Chondrocyte (in vitro differentiated cells): ENCODE measurements at regions not wholly inside any gene's neighbourhood (a gene's known extent, or its start where the extent isn't known, plus 50 kb on each side); places are given as distances from the start of the nearest gene placed in this dataset.
"Not testable (repeated sequence)": the region's sequence is repeated elsewhere in the genome, so short reads cannot be mapped to it uniquely, and the experiment has no call there.

Source experiments
- DNase-seq: peaks from one replicate; pipeline ENCODE4 v3.0.0; 2021; ENCODE audit warnings: mixed read lengths, low spot score
- H3K27ac Mint-ChIP-seq: one replicate; pipeline ENCODE4 v1.8.0; 2021; ENCODE audit warnings: mild to moderate bottlenecking, moderate library complexity, mixed read lengths; ENCODE audit not compliant: unreplicated experiment
- H3K27me3 Mint-ChIP-seq: 2 replicates; pipeline ENCODE4 v1.8.0; 2021; ENCODE audit warnings: low read depth, mixed read lengths
- H3K36me3 Mint-ChIP-seq: 2 replicates; pipeline ENCODE4 v1.8.0; 2021; ENCODE audit warnings: low read depth, mixed read lengths
- H3K4me1 Mint-ChIP-seq: 2 replicates; pipeline ENCODE4 v1.8.0; 2021; ENCODE audit warnings: low read depth, mild to moderate bottlenecking, mixed read lengths
- H3K4me3 Mint-ChIP-seq: one replicate; pipeline ENCODE4 v1.8.0; 2021; ENCODE audit warnings: mild to moderate bottlenecking, moderate library complexity, mixed read lengths; ENCODE audit not compliant: unreplicated experiment
- H3K9me3 Mint-ChIP-seq: 2 replicates; pipeline ENCODE4 v1.8.0; 2021; ENCODE audit warnings: low read depth, mixed read lengths
- TF ChIP-seq, protein P1 (sequence below): fragments of 200-600 bp; sonication (generic); IDR thresholded peaks from 2 replicates; pipeline ENCODE4 v1.5.0; 2021; ENCODE audit warnings: antibody characterized with exemption, mild to moderate bottlenecking, moderate library complexity

DNA sequence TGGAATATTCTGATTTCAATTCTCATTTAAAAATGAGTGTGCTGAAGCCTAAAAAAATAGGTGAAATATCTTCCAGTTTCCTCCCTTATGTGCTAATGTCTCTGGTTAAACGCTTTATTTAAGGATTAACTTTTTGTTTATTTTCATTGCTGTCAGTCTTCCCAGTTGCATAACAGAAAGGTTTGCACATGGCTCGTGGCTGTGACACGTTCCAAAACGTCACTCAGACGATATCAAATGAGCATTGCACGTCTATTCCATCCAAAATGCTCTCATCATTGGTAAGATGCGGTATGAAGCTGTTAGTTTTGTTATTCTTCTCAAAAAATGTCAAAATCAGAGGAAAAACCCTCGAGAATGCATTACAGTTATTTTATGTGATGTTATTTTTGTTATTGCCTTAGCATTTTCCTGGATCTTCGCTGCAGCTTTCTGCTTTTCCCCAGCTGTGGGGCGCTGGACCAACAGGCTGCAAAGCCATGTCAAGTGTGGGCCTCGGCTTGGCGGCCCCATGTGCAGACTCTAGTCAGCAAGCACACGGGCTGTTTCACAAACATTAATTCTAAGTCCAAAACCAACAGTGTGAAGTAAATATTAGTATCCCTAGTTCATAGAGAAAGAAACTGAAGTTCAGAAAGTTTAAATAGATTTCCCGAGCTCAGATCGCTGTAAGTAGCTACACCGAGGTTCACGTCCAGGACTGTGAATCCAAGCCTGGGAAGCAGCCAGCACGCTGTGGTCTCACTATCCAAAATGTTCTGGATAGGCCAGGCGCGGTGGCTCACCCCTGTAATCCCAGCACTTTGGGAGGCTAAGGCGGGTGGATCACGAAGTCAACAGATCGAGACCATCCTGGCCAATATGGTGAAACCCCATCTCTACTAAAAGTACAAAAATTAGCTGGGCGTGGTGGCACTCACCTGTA is 793.4 kb upstream of the FRG1 start:
- Mint-ChIP-seq H3K36me3 (peaks cover 3% of the 10 kb centered on the region), H3K4me1 (no peaks in the 10 kb centered on the region), H3K27ac (no peak overlapping the region), H3K27me3 (peaks cover 6% of the 10 kb centered on the region), H3K9me3 (peaks cover 9% of the 10 kb centered on the region), H3K4me3 (no peak overlapping the region)
- TF ChIP-seq, protein P1, sequence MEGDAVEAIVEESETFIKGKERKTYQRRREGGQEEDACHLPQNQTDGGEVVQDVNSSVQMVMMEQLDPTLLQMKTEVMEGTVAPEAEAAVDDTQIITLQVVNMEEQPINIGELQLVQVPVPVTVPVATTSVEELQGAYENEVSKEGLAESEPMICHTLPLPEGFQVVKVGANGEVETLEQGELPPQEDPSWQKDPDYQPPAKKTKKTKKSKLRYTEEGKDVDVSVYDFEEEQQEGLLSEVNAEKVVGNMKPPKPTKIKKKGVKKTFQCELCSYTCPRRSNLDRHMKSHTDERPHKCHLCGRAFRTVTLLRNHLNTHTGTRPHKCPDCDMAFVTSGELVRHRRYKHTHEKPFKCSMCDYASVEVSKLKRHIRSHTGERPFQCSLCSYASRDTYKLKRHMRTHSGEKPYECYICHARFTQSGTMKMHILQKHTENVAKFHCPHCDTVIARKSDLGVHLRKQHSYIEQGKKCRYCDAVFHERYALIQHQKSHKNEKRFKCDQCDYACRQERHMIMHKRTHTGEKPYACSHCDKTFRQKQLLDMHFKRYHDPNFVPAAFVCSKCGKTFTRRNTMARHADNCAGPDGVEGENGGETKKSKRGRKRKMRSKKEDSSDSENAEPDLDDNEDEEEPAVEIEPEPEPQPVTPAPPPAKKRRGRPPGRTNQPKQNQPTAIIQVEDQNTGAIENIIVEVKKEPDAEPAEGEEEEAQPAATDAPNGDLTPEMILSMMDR = no peak
- no peak for DNase-seq

DNA sequence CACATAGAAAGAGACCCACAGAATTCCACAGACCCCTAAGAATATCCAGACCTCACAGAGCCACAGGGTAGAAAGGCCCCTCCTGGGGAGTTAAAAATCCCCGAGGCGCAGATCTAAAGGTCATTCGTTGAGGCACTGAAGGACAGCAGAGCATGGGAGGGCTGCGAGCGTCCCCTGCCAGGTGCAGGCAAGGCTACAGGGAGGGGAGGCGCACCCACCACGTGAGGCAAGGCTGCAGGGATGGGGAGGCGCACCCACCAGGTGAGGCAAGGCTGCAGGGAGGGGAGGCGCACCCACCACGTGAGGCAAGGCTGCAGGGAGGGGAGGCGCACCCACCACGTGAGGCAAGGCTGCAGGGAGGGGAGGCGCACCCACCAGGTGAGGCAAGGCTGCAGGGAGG is 785.6 kb upstream of the FRG1 start:
- DNase-seq = not testable (repeated sequence)
- peaks cover 11% of the 10 kb centered on the region for H3K9me3 Mint-ChIP-seq

DNA sequence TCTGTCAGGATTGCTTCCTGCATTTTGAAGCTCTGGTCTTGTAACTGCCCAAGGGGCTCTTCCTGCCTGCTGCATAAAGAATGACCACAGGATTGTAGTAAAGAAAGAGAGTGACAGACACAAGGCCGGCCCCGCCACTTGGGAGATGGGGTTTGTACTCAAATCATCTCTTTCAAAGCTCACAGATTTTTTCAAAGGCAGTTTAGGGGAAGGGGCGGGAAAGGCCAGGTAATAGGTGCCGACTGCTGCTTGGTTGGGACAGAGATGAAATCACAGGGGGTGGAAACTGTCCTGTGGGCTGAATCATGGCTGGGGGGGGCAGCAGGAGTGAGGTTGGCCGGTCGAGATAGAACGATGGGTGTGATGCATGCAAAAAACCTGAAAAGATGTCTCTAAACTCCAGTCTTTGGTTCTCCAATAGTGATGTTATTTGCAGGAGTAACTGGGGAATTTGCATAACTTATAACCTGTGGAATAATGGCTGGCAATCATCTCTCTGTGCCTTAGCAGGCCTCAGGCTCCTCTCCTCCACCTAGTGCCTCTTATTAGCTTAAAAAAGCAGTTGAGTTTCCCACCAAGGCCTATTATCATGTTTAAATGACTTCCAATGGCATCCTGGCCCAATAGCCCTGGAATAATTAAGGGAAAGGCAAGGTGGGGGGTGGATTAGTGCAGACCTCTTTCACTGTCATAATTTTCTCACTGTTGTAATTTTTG is 778.4 kb upstream of the FRG1 start:
- peaks cover 16% of the 10 kb centered on the region for H3K27me3 Mint-ChIP-seq
- no peak overlapping the region for H3K27ac Mint-ChIP-seq
- H3K9me3 Mint-ChIP-seq = no peaks in the 10 kb centered on the region
- TF ChIP-seq, protein P1 = no peak
- DNase-seq = no peak
- no peak overlapping the region for H3K4me3 Mint-ChIP-seq
- peaks cover 20% of the 10 kb centered on the region for H3K4me1 Mint-ChIP-seq
- H3K36me3 Mint-ChIP-seq = no peaks in the 10 kb centered on the region

More for the DNA sequence above, 785.6 kb upstream of the FRG1 start:
- not testable (repeated sequence) for H3K4me1 Mint-ChIP-seq, H3K4me3 Mint-ChIP-seq, H3K27me3 Mint-ChIP-seq, H3K27ac Mint-ChIP-seq, H3K36me3 Mint-ChIP-seq

DNA sequence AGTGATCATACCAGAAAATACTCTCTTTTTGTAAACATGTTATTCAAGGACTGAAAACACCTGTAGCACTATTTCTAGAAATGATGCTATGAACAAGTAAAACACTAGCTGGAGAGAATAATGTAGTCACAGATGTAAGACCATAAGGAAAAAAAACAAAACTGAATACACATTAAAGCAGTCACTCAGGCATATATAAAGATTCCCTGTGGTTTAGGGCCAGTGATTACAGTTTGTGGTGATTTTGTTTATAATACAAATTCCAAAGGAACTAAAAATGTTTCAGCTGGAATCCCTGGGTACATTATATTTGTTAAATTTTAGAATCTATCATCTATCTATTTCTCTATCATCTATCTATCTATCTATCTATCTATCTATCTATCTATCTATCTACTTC is 777.8 kb upstream of the FRG1 start:
- TF ChIP-seq, protein P1 = no peak
- H3K36me3 Mint-ChIP-seq = no peaks in the 10 kb centered on the region
- H3K27ac Mint-ChIP-seq = no peak overlapping the region
- peaks cover 17% of the 10 kb centered on the region for H3K27me3 Mint-ChIP-seq
- no peaks in the 10 kb centered on the region for H3K9me3 Mint-ChIP-seq
- no peak overlapping the region for H3K4me3 Mint-ChIP-seq
- peaks cover 20% of the 10 kb centered on the region for H3K4me1 Mint-ChIP-seq
- no peak for DNase-seq

DNA sequence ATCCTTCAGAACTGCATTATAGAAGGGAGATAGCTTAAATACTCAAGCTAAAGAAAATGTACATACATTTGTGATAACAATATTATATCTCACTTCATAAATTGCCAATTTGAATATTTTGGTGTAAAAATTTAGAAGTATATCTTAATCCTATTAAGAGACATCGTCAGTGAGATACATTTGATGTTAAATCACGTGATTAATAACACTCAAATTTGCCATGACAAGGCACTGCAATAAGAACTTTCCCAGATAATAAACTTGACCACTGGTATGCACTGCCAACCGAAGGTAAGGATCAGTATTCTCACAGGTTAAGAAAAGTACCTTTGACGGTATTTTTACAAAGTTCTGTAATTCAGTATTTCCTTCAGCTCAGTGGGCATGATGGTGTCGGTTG is 764.7 kb upstream of the FRG1 start:
- no peak overlapping the region for H3K4me3 Mint-ChIP-seq
- peaks cover 13% of the 10 kb centered on the region for H3K27me3 Mint-ChIP-seq
- H3K36me3 Mint-ChIP-seq = no peaks in the 10 kb centered on the region
- no peak for DNase-seq
- H3K27ac Mint-ChIP-seq = no peak overlapping the region
- no peaks in the 10 kb centered on the region for H3K4me1 Mint-ChIP-seq
- TF ChIP-seq, protein P1 = no peak
- H3K9me3 Mint-ChIP-seq = no peaks in the 10 kb centered on the region
